GM18907 (cell line): ENCODE measurements at regions not wholly inside any gene's neighbourhood (a gene's known extent, or its start where the extent isn't known, plus 50 kb on each side); places are given as distances from the start of the nearest gene placed in this dataset.
A peak's percentile ranks its signal among the peaks of the same experiment; 100 is the strongest.

Experiments used
- ATAC-seq: cut with Tn5 transposase; IDR thresholded peaks from one replicate; pipeline ENCODE4 v1.9.1; 2021; ENCODE audit warnings: mild to moderate bottlenecking, moderate library complexity; ENCODE audit not compliant: unreplicated experiment

DNA sequence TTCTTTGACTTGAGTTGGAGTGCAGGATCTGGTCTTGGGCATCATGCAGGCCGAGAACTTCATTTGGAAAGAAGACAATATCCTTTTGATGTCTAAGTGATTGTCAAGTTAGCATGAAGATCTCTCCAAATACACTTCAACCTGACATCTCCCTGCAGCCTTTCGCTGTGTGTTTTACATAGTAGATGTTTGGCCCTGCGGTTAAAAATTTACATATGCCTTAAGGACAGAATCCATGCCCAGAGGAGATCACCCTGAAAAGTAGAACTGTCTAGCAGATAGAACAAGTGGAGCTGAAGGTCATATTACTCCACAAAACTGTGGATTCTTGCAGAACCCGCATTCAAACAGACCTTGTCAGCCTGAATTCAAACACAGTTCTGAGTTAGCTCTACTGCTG is 409.9 kb downstream of the LPIN1 start:
- ATAC-seq: no peak

DNA sequence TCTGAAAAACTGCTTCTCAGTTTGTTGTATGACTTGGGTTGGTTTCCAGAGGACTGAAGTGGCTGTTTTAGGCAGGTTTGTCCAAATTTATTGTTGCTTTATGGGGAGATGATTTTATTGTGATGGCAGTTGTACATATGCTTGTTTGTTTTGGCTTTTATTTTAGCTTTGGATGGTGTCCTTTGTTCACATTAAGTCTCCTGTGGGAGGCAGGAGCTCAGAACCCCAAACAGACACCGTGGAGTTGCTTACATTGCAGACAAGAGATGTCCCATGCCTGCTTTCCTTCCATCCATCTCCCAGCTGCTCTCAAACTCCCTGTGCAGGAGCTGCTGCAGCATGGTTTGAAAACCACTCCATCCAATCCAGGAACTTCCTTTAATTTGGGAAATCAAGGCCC is 414.7 kb downstream of the LPIN1 start:
- no peak for ATAC-seq

DNA sequence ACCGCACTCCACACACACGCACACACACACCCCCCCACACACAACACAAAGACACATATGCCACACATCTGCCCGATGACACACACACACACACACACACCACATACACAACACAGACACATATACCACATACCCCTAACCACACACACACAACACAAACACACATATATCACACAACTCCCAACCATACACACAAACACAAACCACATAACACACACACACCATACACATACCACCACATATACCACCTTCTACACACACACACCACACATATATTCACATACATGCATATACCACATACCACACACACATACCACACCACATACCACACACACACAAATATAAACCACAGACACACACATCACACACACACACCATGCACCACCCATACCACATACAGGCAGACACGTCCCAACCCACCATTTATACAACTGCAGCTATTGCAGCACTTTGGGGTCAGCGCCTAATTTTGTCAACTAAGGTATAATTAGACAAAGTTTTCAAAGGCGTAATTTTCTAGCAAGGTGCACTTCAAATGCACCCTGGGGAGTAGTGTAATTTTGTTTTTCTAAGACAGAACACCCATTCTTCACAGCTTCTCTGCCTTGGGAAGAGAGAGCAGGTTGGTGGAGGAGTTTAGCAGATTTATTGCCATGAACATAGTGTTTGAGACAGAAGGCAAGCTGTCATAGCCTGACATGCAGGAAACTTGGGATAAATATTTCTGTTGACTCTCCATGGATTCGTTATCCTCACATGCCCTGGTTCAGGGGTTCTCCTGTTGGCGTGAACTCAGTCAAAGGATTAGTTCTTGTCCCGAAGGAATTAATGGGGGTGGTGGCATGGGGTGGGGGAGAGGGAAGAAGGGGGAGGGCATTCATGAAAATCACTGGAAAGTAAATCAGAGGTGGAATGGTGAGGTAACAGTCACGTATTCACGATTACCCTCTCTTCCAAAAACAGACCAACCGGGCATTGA is 416.1 kb downstream of the LPIN1 start:
- ATAC-seq: no peak

DNA sequence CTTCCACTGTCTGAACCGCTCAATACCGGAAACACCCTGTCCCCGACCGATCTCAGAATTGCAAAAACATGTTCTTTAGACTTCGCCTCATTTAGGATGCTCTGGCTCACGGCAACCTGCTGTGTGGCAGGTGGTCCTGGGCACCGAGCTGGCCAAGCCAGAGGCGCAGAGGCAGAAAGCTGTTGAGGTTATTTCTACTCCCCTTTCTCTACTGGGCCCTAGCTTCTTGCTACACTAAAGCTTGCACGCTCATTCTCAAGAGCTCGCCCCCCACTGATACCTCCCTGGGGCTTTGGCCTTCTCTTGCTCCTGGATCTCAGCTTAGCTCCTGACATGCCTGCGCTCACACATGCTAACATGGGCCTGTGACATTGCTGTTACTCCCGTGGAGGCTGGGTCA is 417.4 kb downstream of the LPIN1 start:
- no peak for ATAC-seq

DNA sequence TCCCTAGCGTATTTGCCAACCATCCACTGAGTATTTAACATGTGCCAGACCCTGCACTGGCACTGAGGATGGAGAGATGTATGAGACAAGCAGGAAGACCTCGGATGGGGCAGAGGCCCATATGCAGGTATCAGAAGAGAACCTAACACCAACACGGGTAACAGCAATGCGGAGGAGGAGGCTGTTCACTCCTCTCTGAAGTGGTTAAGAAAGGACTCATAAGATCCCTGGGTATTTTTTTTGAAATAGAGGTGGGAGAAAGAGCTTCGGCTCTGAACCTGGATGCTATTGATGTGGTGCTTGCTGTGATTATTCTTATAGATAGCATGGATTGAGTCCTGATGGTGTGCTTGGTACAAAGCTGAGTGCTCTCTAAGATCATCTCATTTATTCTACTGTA is 418.3 kb downstream of the LPIN1 start:
- ATAC-seq: no peak

DNA sequence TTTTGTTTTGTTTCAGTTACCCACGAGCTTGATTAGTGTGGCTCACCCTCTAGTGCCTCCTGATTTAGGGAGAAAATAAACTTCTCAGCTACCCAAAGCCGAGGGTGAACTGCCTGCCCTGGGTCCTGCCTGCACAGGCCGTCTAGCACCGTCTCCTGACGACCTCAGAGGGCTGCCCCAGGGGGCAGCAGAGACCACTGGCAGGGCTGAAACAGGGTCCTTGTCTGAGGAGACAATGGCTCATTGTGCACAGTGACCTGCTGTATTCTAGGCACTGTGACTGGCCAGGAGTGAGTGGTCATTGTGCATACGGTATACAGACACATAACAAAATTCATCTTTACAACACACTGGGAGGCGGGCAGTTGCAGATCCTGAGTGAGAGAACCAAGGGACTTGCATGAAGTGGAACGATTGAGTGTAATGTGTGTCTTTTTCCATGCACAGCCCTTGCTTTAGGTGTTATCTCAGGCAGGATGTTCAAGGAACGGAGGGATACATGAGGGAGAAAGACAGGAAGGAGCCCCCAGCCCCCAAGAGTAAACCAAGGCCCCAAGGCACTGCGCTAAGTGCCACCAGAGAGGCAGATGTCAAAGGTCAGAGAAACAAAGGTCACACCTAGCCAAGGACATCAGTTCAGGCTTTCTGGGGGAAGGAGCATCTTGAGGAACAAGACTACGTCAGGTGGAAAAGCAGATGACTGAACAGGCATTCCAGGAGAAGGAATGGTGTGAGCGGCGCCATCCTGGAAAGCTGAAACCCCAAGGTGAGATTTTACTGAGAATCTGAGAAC is 421.3 kb downstream of the LPIN1 start:
- no peak for ATAC-seq

DNA sequence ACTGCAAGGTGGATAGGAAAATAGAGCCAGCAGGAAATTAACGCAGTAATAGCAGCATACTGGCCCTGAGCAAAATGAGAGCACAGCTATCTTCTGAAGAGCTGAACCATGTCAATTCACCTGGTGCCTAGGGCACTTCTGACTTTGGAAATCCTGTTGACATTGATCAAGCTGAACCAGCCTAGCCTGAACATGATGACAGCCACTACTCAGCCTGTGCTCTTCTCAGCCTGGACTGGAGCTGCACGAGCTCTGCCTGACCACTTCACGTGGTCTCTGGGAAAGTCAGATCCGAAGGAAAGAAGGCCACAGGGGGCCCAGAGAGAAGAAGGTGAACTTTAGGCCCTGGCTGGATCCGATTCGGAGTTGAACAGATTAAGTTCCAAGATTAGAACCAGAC is 421.9 kb downstream of the LPIN1 start:
- no peak for ATAC-seq

DNA sequence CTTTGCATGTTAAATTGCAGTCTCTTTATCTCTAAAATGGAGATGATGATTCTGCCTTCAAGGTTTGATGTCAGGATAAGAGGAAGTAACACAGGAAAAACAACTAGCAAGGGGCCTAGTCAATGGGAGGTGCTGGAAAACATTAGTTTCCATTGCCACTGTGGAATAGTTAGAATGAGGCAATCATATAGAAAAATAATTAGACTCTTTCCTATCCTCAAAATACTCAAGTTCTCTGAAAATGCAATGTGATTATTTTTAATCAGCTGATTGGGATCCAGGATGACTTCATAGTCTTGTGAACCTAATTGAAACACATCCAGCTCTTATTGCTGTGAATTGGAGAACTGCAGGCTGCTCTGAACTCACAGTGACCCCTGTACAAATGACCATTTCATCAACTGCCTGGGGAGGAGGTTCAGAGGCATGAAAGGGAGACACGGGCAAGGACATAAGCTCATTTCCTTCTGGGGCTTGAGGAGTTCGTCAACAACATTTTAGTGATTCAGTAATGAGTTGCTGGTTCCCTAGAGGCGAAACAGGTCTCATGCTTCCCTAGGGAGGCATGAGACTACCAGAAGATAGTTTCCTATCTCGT is 422.5 kb downstream of the LPIN1 start:
- ATAC-seq: peak; percentile 55

DNA sequence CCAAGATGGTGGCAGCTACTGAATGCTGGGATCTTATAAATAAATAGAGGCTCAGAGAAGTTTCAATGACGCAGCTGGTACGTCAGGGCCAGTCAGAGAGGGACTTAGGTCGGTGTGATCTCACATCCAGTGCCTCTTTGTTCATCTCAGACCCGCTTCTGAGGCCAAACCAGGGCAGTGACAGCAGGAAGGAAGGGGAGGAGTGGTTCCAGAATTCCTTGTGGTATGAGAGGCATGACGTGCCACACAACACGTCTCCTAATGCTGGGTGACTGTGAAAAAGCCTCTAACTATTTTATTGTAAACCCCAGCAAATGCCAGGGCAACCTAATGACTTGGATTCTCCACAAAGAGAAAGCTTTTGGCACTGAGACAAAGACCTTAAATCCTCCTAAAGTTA is 423.3 kb downstream of the LPIN1 start:
- ATAC-seq: no peak

DNA sequence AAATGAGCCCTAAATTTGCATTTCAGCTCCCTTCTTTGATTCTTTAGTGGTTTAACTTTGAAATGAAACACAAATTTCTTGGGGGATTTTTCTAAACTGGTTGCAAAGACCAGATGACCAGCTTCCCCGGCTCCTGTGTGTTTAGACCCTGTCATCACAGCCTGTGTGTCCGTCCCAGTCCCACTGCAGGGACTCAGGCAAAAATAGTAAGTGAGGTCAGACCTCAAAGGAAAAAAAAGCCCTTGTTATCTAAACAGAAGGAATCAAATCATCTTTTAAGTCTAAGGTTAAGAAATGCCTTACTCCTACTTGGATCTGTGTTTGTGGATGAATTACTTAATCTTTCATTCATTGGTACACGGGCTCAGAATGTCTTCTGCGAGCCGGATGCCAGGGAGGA is 423.7 kb downstream of the LPIN1 start:
- ATAC-seq: no peak

DNA sequence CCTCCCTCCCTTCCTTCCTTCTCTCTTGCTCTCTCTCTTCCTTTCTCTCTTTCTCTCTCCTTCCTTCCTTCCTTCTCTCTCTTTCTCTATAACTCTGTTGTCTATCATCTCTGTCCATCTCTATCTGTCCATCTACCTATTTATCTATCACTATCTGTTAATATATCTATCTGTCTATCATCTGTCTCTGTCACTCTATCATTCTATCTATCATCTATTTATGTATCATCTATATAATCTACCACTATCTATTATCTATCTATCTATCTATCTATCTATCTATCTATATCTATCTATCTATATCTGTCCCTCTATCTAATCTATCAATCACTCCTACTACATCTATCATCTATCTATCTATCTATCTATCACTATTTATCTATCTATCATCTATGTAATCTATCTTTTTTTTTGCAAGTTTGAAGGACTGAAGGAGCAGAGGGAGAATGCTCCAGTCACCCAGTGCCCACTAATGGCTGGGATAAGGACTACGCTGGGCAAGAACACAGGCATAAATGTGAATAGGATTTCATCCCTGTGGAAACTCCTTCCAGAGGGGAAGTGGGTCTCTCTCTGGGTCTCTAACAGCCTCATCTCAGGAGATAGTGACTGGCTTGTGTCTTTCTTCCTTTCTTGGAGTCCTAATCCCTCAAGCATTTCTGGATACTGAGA is 427.0 kb downstream of the LPIN1 start:
- ATAC-seq: no peak

DNA sequence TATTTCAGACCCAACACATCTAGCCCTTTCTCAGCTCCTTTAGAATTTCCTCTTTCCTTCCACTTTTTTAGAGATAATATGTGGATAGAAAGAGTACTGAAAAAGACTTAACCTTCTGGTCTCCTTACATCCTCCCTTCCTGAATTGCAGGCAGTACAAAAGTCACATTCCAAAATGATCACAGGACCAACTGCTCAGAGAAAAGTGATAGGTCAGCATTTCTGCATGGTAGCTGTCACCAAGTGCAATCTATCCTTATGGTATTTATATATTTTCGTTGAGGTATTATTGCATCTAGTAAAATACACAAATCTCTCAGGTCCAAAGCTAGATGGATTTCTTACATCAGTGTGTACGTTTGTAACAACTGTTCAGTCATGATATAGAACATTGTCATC is 427.5 kb downstream of the LPIN1 start:
- no peak for ATAC-seq

DNA sequence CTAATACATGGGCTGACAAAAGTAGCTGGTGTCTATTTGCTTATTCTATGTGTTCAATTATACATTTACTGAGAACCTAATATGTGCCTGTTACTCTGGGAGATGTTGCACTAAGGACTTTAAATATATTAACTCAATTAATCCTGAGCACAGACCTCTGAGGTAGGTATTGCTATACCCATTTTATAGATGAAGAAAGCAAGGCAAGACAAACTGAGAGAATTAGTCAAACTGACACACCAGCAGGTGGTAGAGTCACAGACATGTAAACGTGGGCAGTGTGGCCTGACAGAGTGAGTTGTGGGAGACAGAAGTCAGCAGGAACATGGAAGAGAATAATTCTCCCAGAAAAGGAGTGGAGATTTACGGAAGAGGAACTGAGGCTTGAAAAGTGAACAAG is 428.9 kb downstream of the LPIN1 start:
- ATAC-seq: no peak

DNA sequence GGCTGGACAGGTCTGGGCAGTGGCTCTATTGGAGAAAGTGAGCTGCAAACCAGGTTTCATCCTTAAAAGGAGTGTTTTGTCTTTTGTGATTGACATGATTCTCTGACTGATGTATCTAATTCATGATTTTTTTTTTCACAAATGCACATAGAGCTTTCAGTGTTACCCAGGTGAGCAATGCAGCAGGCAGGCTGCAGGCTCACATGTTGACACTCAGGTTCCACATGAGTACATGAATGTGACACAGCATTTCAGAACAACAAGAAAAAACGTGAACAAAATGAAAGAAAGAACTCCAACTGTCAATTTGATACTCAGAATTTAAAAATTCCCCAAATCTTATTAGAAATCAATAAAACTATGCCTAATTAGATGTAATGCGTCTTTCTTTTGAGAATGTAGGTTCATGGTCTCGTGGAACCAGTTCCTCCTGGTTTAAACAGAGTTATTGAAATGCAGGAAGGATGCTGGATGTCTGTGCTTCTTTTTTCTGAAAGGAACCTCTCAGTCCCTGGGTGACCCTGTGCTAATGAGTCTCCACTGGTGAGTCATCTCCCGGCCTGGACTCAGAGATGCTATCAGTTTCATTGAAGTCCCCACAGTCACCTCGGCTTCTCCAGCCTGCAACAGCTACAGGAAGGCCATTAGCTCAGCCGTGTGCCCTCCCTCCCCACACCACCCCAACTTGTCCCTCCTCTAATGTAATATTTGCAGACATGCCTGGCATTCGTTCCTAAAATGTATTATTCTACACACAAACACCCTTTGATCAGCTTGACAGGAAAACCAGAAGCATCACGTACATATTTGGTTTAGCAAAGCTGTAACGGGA is 430.4 kb downstream of the LPIN1 start:
- ATAC-seq: peak; percentile 94

DNA sequence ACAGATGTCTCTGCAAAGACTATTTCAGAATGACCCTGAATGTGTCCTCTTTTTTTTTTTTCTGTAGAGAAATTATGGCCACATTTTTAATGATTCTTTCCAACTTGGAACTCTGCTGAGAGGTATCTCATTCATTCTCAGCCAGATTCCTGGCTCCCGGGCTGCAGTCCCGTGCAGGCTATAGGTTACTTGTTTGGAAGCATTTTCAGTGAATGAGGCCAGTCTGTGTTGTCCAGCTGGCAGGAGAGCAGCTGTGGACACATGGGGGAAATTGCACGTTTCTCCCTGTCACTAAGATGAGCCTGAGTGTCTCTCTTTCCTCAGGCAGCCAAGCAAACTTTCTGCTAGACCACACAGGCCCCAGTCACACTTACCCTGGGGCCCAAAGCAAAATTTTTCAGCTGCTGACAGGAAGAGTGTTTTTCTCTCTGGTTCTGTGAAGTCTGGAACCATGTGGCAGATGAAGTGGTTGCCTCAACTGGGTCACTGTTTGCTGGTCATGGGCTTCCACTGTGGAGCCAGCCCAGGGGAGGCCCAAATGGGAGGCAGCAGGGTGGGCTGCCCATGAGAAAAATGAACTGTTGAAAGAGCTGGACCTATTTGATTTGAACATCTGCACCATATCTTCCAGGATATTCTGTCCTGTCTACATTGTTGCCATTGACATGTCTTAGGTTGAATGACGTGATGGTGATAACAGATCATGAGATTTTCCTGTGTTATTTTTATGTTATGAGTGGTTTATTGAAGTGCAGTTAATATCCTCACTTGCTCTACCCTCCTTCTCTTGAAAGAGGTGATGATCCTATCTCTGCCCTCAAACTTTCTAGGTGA is 431.2 kb downstream of the LPIN1 start:
- ATAC-seq: peak; percentile 86

DNA sequence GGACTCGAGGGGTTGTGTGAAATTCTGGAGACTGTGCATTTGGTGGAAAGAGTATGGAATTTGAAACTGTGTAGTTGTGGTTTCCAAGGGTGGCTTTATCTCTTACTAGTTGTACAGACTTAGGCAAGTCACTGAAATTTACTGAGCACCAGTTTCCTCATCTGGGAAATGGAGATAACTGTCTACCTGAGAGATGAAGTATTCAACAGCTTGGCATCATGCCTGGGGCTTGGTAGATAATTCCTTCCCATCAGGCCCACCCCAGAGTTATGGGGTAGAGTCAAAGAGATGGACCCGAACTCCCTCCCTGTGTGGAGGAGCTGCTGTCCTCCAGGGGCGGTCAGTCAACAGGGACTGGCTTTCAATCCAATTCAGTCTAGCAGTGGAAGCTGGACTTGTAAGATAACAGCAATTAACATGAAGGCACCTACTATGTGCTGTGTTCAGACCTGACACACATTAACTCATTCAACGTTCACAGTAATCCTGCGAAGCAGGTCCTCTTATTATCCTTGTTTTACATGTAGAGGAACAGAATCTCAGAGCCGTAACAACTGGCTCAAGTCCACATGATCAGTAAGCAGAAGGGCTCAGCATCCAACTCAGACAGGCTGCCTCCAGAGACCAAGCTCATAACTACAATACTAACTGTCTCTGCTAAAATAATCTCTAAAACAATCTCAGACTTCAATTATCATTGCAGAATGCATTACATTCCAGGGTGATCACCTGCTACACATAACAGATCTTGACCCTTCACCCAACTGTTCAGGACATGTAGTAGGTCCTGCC is 432.1 kb downstream of the LPIN1 start:
- no peak for ATAC-seq

DNA sequence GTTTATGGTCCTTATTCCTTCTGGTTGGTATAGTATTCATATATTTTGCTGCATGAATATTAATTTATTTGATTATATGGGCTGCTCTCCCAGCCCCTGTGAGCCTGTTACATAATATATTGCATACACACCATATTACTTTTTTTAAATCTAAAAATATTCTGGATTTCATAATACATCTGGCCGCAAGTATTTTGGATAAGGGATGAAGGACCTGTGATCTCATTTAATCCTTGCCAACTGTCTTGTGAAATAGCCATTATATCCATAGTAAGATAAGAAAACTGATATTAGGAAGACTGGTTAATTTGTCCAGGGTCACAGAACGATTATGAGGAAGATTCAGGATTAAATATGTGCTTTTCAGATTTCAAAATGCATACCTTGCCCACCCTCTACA is 433.6 kb downstream of the LPIN1 start:
- no peak for ATAC-seq

DNA sequence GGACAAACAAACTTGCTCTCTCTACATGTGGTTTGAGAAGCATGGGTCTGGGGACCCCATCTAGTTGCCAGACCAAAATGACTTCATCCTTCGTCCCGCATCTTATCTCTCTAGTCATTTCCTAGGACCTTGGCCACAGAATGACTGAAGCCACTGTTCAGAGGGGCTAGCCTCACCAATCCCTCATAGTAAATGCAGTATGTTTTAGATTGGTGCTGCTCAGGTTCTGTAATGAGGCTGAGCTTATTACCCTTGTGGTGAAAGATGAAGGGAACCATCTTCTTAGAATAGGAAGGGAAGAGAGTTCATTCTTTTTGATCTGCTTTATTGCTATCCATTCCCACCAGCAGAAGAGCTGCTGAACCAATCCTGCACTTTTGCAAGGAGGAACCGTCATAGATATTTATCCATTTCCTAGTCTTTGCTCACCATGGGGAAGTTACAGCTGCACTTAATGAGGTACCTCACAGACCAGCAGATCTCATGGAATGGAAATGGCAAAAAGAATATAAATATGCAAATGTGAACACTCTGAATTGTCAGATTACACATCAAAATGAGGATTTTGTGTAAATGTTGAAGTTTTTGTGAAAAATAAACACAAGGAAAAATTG is 436.7 kb downstream of the LPIN1 start:
- no peak for ATAC-seq
